ENCODE measurements at regions not wholly inside any gene's neighbourhood (a gene's known extent, or its start where the extent isn't known, plus 50 kb on each side); places are given as distances from the start of the nearest gene placed in this dataset.
"Not testable (repeated sequence)": the region's sequence is repeated elsewhere in the genome, so short reads cannot be mapped to it uniquely, and the experiment has no call there.

DNA sequence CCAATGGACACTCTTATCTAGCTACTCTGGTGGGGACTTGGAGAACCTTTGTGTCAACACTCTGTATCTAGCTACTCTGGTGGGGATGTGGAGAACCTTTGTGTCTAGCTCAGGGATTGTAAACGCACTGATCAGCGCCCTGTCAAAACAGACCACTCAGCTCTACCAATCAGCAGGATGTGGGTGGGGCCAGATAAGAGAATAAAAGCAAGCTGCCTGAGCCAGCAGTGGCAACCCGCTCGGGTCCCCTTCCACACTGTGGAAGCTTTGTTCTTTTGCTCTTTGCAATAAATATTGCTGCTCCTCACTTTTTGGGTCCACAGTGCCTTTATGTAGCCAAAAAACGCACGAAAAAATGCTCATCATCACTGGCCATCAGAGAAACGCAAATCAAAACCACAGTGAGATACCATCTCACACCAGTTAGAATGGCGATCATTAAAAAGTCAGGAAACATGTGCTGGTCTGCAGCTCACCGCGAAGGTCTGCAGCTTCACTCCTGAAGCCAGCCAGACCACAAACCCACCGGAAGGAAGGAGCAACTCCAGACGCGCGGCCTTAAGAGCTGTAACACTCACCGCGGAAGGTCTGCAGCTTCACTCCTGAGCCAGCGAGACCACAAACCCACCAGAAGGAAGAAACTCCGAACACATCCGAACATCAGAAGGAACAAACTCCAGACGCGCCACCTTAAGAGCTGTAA is 176.3 kb downstream of the TBX18 start:
- not testable (repeated sequence) for H3K4me3 ChIP-seq (ENCODE audit: low read depth in 1 of 3, low read length in 3 of 3); H3K4me1 ChIP-seq (ENCODE audit: control insufficient read depth in 3 of 3, insufficient read depth in 2 of 3, low read depth in 1 of 3, low read length in 2 of 3); H3K9me3 ChIP-seq (ENCODE audit: control insufficient read depth in 2 of 2, insufficient read depth in 1 of 2, low read depth in 1 of 2, low read length in 1 of 2); DNase-seq; H3K36me3 ChIP-seq (ENCODE audit: control insufficient read depth in 3 of 3, insufficient read depth in 2 of 3, low read depth in 1 of 3, low read length in 3 of 3); H3K27me3 ChIP-seq (ENCODE audit: control insufficient read depth in 3 of 3, insufficient read depth in 3 of 3, low read length in 3 of 3); H3K27ac ChIP-seq (ENCODE audit: low read depth in 1 of 3, low read length in 2 of 3); FAIRE-seq
- 67 to 78% (median 77%) methylated on average over 19 to 21 of the region's 21 CpGs for WGBS, 3 donors

DNA sequence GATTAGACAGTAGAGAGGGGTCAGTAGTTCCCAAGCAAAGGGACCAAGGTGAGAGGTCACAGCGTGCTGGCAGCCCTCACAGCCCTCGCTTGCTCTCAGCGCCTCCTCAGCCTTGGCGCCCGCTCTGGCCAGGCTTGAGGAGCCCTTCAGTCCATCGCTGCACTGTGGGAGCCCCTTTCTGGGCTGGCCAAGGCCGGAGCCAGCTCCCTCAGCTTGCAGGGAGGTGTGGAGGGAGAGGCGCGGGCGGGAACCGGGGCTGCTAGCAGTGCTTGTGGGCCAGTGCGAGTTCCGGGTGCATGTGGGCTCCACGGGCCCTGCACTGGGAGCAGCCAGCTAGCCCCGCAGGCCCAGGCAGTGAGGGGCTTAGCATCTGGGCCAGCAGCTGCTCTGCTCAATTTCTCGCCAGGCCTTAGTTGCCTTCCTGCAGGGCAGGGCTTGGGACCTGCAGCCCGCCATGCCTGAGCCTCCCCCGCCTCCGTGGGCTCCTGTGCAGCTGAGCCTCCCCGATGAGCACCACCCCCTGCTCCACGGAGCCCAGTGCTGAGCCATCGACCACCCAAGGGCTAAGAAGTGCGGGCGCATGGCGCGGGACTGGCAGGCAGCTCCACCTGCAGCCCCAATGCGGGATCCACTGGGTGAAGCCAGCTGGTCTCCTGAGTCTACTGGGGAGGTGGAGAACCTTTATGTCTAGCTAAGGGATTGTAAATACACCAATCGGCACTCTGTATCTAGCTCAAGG is 177.0 kb downstream of the TBX18 start:
- not testable (repeated sequence) for H3K4me1 ChIP-seq (ENCODE audit: control insufficient read depth in 3 of 3, insufficient read depth in 2 of 3, low read depth in 1 of 3, low read length in 2 of 3); FAIRE-seq; DNase-seq; H3K36me3 ChIP-seq (ENCODE audit: control insufficient read depth in 3 of 3, insufficient read depth in 2 of 3, low read depth in 1 of 3, low read length in 3 of 3); H3K27ac ChIP-seq (ENCODE audit: low read depth in 1 of 3, low read length in 2 of 3); H3K27me3 ChIP-seq (ENCODE audit: control insufficient read depth in 3 of 3, insufficient read depth in 3 of 3, low read length in 3 of 3); H3K9me3 ChIP-seq (ENCODE audit: control insufficient read depth in 2 of 2, insufficient read depth in 1 of 2, low read depth in 1 of 2, low read length in 1 of 2); H3K4me3 ChIP-seq (ENCODE audit: low read depth in 1 of 3, low read length in 3 of 3)
- 92% methylated on average over 27 to 28 of the region's 28 CpGs for WGBS, 3 donors

DNA sequence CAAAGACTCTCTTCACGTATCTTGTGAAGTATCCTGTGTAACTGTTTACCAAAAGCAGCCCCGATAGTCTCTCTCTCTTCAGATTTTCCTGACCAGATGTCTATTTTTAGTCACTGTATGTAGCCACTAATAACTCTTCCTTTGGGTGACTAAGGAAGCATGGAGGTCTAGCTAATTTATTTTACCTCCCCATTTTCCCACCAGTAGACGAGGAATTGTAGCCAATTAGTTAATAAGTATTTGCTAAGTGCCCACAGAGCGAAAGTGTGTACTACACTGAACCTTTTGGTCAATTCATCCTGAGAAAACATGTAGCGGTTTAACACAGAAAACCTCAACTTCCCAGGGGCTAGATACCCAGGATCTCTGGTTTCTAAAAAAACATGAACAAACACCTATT is 180.6 kb downstream of the TBX18 start:
- 51 to 57% (median 56%) methylated on average over 5 of the region's 5 CpGs for WGBS, 3 donors
- no peak for FAIRE-seq

DNA sequence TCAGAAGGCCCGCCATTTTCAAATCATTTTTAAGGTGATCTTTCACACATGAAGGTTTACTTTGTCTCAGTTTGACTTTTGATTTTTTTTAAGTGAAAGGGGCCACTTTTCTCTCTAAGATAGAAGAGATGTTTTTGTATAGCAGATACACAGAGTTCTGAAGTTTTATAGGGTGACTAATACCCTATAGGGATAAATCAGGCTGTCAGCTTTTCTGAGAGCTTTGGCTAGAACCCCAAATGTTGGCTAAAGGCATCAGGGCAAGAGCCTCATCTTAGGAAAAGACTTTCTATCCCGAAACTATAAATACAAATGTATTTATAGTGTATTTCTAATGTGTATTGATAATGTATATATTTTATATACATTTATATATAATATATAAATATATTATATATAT is 181.4 kb downstream of the TBX18 start:
- Histone ChIP-seq H3K4me3 (ENCODE audit: low read depth in 1 of 3, low read length in 3 of 3) (no peak overlapping the region), H3K36me3 (ENCODE audit: control insufficient read depth in 3 of 3, insufficient read depth in 2 of 3, low read depth in 1 of 3, low read length in 3 of 3) (no peaks in the 10 kb centered on the region), H3K4me1 (ENCODE audit: control insufficient read depth in 3 of 3, insufficient read depth in 2 of 3, low read depth in 1 of 3, low read length in 2 of 3) (no peaks in the 10 kb centered on the region), H3K27me3 (ENCODE audit: control insufficient read depth in 3 of 3, insufficient read depth in 3 of 3, low read length in 3 of 3) (no peaks in the 10 kb centered on the region), H3K27ac (ENCODE audit: low read depth in 1 of 3, low read length in 2 of 3) (no peak overlapping the region), H3K9me3 (ENCODE audit: control insufficient read depth in 2 of 2, insufficient read depth in 1 of 2, low read depth in 1 of 2, low read length in 1 of 2) (peaks cover 0 to 6% of the 10 kb centered on the region in 2 donors)
- 80 to 86% (median 84%) methylated on average over 2 of the region's 2 CpGs for WGBS, 3 donors
- no peak for FAIRE-seq
- no peak for DNase-seq

More for the DNA sequence above, 180.6 kb downstream of the TBX18 start:
- Histone ChIP-seq H3K27ac (ENCODE audit: low read depth in 1 of 3, low read length in 2 of 3) (no peak overlapping the region), H3K27me3 (ENCODE audit: control insufficient read depth in 3 of 3, insufficient read depth in 3 of 3, low read length in 3 of 3) (no peaks in the 10 kb centered on the region), H3K36me3 (ENCODE audit: control insufficient read depth in 3 of 3, insufficient read depth in 2 of 3, low read depth in 1 of 3, low read length in 3 of 3) (no peaks in the 10 kb centered on the region), H3K9me3 (ENCODE audit: control insufficient read depth in 2 of 2, insufficient read depth in 1 of 2, low read depth in 1 of 2, low read length in 1 of 2) (peaks cover 0 to 6% of the 10 kb centered on the region in 2 donors), H3K4me3 (ENCODE audit: low read depth in 1 of 3, low read length in 3 of 3) (no peak overlapping the region), H3K4me1 (ENCODE audit: control insufficient read depth in 3 of 3, insufficient read depth in 2 of 3, low read depth in 1 of 3, low read length in 2 of 3) (no peaks in the 10 kb centered on the region)
- no peak for DNase-seq

DNA sequence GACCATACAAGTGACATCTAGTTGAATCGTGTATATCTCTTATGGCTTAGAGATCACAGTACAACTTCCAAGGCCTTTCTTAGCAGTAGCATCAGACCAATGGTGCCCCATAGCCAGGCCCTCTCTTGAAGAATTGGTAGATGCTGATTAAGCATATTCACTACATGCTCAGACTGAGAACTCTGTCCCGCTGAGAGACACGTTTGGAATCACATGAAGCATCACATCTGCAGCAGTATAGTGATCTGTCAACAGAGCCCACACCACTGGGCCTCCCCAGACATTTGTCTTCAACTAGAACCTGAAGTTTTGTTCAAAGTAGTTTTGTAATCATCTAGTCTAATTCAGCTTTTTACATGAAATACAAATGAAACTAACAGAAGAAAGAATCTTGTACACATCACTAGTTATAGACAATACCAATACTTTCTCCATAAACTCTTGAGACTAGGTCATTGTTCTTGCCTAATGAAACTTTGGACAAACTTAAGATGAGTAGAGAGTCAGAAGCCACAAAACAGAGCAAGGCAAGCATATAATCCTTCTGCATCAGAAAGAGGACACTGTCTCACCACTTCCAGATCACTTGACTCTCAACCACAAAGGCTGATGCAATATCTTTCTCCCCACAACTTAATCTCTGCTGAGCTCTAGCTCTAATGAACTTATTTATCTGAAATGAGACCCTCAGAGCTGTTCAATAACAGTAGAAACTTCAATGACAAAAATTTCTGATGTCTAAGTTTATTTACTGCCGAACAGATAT is 182.7 kb downstream of the TBX18 start:
- Histone ChIP-seq H3K4me1 (ENCODE audit: control insufficient read depth in 3 of 3, insufficient read depth in 2 of 3, low read depth in 1 of 3, low read length in 2 of 3) (no peaks in the 10 kb centered on the region), H3K27me3 (ENCODE audit: control insufficient read depth in 3 of 3, insufficient read depth in 3 of 3, low read length in 3 of 3) (no peaks in the 10 kb centered on the region), H3K9me3 (ENCODE audit: control insufficient read depth in 2 of 2, insufficient read depth in 1 of 2, low read depth in 1 of 2, low read length in 1 of 2) (peaks cover 0 to 2% of the 10 kb centered on the region in 2 donors), H3K27ac (ENCODE audit: low read depth in 1 of 3, low read length in 2 of 3) (no peak overlapping the region), H3K4me3 (ENCODE audit: low read depth in 1 of 3, low read length in 3 of 3) (no peak overlapping the region), H3K36me3 (ENCODE audit: control insufficient read depth in 3 of 3, insufficient read depth in 2 of 3, low read depth in 1 of 3, low read length in 3 of 3) (no peaks in the 10 kb centered on the region)
- whole genome bisulfite sequencing, 3 donors: 64 to 72% (median 68%) methylated on average over 4 of the region's 4 CpGs
- DNase-seq: no peak
- no peak for FAIRE-seq

DNA sequence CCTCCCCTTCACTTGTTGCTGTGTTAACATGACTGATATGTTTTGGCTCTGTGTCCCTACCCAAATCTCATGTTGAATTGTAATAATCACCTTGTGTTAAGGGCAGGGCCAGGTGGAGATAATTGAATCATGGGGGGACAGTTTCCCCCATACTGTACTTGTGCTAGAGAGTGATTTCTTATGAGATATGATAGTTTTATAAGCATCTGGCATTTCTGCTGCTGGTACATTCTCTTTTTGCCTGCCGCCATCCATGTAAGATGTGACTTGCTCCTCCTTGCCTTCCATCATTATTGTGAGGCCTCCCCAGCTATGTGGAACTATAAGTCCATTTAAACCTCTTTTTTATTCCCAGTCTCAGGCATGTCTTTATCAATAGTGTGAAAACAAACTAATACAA is 185.0 kb downstream of the TBX18 start:
- WGBS, 3 donors: 0% methylated on average over 1 of the region's 1 CpG
- DNase-seq (no peak), FAIRE-seq (no peak)
- no peak overlapping the region for H3K27ac ChIP-seq (ENCODE audit: low read depth in 1 of 3, low read length in 2 of 3)
- H3K36me3 ChIP-seq (ENCODE audit: control insufficient read depth in 3 of 3, insufficient read depth in 2 of 3, low read depth in 1 of 3, low read length in 3 of 3): no peaks in the 10 kb centered on the region
- no peak overlapping the region for H3K4me3 ChIP-seq (ENCODE audit: low read depth in 1 of 3, low read length in 3 of 3)
- peaks cover 0 to 2% of the 10 kb centered on the region in 2 donors for H3K9me3 ChIP-seq (ENCODE audit: control insufficient read depth in 2 of 2, insufficient read depth in 1 of 2, low read depth in 1 of 2, low read length in 1 of 2)
- H3K27me3 ChIP-seq (ENCODE audit: control insufficient read depth in 3 of 3, insufficient read depth in 3 of 3, low read length in 3 of 3): no peaks in the 10 kb centered on the region
- no peaks in the 10 kb centered on the region for H3K4me1 ChIP-seq (ENCODE audit: control insufficient read depth in 3 of 3, insufficient read depth in 2 of 3, low read depth in 1 of 3, low read length in 2 of 3)

DNA sequence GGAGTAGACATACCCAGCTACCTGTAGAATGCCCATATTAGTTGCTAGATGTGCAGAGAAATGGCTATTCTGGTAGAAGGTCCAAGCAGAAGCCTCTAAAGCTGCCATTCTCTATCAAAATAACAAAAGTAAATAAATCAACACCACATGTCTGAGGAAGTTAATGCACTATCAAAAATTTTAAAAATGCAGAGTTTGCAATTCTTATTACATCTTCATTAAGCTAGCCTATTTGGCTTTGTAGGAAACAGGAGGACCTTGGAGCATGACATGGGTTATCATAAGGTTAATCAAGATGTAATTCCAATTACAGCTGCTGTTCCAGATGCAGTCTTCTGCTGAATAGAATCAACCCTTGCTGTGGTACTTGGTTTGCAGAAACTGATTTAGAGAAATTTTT is 188.4 kb downstream of the TBX18 start:
- Histone ChIP-seq H3K27me3 (ENCODE audit: control insufficient read depth in 3 of 3, insufficient read depth in 3 of 3, low read length in 3 of 3) (no peaks in the 10 kb centered on the region), H3K36me3 (ENCODE audit: control insufficient read depth in 3 of 3, insufficient read depth in 2 of 3, low read depth in 1 of 3, low read length in 3 of 3) (no peaks in the 10 kb centered on the region), H3K4me1 (ENCODE audit: control insufficient read depth in 3 of 3, insufficient read depth in 2 of 3, low read depth in 1 of 3, low read length in 2 of 3) (no peaks in the 10 kb centered on the region), H3K9me3 (ENCODE audit: control insufficient read depth in 2 of 2, insufficient read depth in 1 of 2, low read depth in 1 of 2, low read length in 1 of 2) (peaks cover 0 to 2% of the 10 kb centered on the region in 2 donors), H3K4me3 (ENCODE audit: low read depth in 1 of 3, low read length in 3 of 3) (no peak overlapping the region), H3K27ac (ENCODE audit: low read depth in 1 of 3, low read length in 2 of 3) (no peak overlapping the region)
- DNase-seq: no peak
- no peak for FAIRE-seq

DNA sequence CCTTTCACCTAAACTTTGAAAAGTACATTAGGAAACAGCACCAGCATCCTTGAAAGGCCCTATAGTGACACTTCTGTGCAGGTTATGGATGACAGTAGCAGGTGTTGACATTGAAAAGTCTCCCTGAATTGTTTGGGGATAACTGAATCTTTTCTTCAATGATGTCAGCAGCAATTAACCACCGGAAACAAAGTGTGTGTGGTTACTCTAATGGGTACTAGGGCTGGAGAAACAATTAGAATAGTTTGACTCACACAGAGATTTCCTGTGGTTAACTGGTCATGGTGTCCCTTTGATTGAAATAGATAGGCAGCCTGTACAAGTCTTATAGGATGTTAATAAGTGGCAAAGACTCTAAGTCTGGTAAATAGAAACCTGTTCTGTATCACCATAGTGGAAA is 189.1 kb downstream of the TBX18 start:
- H3K9me3 ChIP-seq (ENCODE audit: control insufficient read depth in 2 of 2, insufficient read depth in 1 of 2, low read depth in 1 of 2, low read length in 1 of 2): peaks cover 0 to 2% of the 10 kb centered on the region in 2 donors
- no peak overlapping the region for H3K4me3 ChIP-seq (ENCODE audit: low read depth in 1 of 3, low read length in 3 of 3)
- no peaks in the 10 kb centered on the region for H3K4me1 ChIP-seq (ENCODE audit: control insufficient read depth in 3 of 3, insufficient read depth in 2 of 3, low read depth in 1 of 3, low read length in 2 of 3)
- H3K27me3 ChIP-seq (ENCODE audit: control insufficient read depth in 3 of 3, insufficient read depth in 3 of 3, low read length in 3 of 3): no peaks in the 10 kb centered on the region
- DNase-seq (no peak), FAIRE-seq (no peak)
- 36 to 78% (median 69%) methylated on average over 1 of the region's 1 CpG for WGBS, 3 donors
- no peaks in the 10 kb centered on the region for H3K36me3 ChIP-seq (ENCODE audit: control insufficient read depth in 3 of 3, insufficient read depth in 2 of 3, low read depth in 1 of 3, low read length in 3 of 3)
- no peak overlapping the region for H3K27ac ChIP-seq (ENCODE audit: low read depth in 1 of 3, low read length in 2 of 3)
